GM19452 (cell line): ENCODE measurements at regions not wholly inside any gene's neighbourhood (a gene's known extent, or its start where the extent isn't known, plus 50 kb on each side); places are given as distances from the start of the nearest gene placed in this dataset.
A peak's percentile ranks its signal among the peaks of the same experiment; 100 is the strongest.
"Not testable (repeated sequence)": the region's sequence is repeated elsewhere in the genome, so short reads cannot be mapped to it uniquely, and the experiment has no call there.

Source experiments
- ATAC-seq: cut with Tn5 transposase; IDR thresholded peaks from one replicate; pipeline ENCODE4 v1.9.1; 2021; ENCODE audit not compliant: unreplicated experiment

GRCh38 chr20:30295396-30295795 lies 962.1 kb upstream of the DEFB115 start:
- not testable (repeated sequence) for ATAC-seq

- not testable (repeated sequence) for ATAC-seq
Observed at GRCh38 chr20:30295967-30296366, 961.5 kb upstream of the DEFB115 start.

- not testable (repeated sequence) for ATAC-seq
Observed at GRCh38 chr20:30297878-30298595, 959.4 kb upstream of the DEFB115 start.

GRCh38 chr20:30300220-30300642 lies 957.2 kb upstream of the DEFB115 start:
- not testable (repeated sequence) for ATAC-seq

- ATAC-seq, result not testable (repeated sequence)
Observed at GRCh38 chr20:30302786-30303185, 954.7 kb upstream of the DEFB115 start.

GRCh38 chr20:30309938-30310337 lies 947.5 kb upstream of the DEFB115 start:
- ATAC-seq, result not testable (repeated sequence)

- not testable (repeated sequence) for ATAC-seq
Observed at GRCh38 chr20:30310385-30310784, 947.1 kb upstream of the DEFB115 start.

GRCh38 chr20:30312220-30312619 lies 945.2 kb upstream of the DEFB115 start:
- not testable (repeated sequence) for ATAC-seq

- not testable (repeated sequence) for ATAC-seq
Observed at GRCh38 chr20:30313660-30314059, 943.8 kb upstream of the DEFB115 start.

- not testable (repeated sequence) for ATAC-seq
Observed at GRCh38 chr20:30316063-30316462, 941.4 kb upstream of the DEFB115 start.

- not testable (repeated sequence) for ATAC-seq
Observed at GRCh38 chr20:30316532-30317299, 940.7 kb upstream of the DEFB115 start.

GRCh38 chr20:30333744-30334143 lies 923.7 kb upstream of the DEFB115 start:
- not testable (repeated sequence) for ATAC-seq

- ATAC-seq, result not testable (repeated sequence)
Observed at GRCh38 chr20:30337556-30337955, 919.9 kb upstream of the DEFB115 start.

GRCh38 chr20:30348932-30349331 lies 908.5 kb upstream of the DEFB115 start:
- not testable (repeated sequence) for ATAC-seq

- ATAC-seq, result not testable (repeated sequence)
Observed at GRCh38 chr20:30356854-30357467, 900.5 kb upstream of the DEFB115 start.

- ATAC-seq, result not testable (repeated sequence)
Observed at GRCh38 chr20:30361756-30362155, 895.7 kb upstream of the DEFB115 start.

GRCh38 chr20:30376430-30376766 lies 881.1 kb upstream of the DEFB115 start:
- not testable (repeated sequence) for ATAC-seq

- ATAC-seq, result peak; percentile 94
Observed at GRCh38 chr20:30376767-30377658, 880.5 kb upstream of the DEFB115 start.

GRCh38 chr20:30378317-30378716 lies 879.1 kb upstream of the DEFB115 start:
- not testable (repeated sequence) for ATAC-seq

- ATAC-seq, result not testable (repeated sequence)
Observed at GRCh38 chr20:30378721-30379120, 878.7 kb upstream of the DEFB115 start.

GRCh38 chr20:30384841-30385240 lies 872.6 kb upstream of the DEFB115 start:
- not testable (repeated sequence) for ATAC-seq
